ENCODE measurements at regions not wholly inside any gene's neighbourhood (a gene's known extent, or its start where the extent isn't known, plus 50 kb on each side); places are given as distances from the start of the nearest gene placed in this dataset.

DNA sequence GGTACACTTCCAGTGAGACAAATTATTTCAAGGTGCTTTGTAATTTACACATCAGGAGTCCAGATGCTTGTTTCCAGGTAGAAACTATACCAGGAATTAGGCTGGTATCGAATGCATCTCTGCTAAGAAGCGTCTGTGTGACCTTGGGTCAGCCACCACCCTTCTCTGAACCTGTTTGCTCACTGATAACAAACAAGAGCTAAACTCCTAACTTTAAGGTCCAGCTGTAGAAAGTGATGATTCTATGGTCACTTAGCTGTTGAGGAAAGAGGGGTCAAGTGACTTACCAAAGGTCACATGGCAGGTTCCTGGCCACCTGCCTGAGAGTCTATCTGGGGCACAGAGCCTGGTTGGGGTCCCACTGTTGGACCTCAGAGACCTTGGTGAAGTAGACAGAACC, 95.4 kb downstream of the HIF1AN start:
- H3K36me3 Mint-ChIP-seq: no peaks in the 10 kb centered on the region
- no peaks in the 10 kb centered on the region for H3K9me3 ChIP-seq (ENCODE audit: control insufficient read depth, insufficient read depth, low read length)
- no peak for DNase-seq
- H3K4me1 Mint-ChIP-seq: no peaks in the 10 kb centered on the region
- no peaks in the 10 kb centered on the region for H3K36me3 ChIP-seq (ENCODE audit: control insufficient read depth, insufficient read depth, low read length)
- 71% methylated on average over 2 of the region's 2 CpGs for WGBS (ENCODE audit: insufficient coverage)
- intact Hi-C loops (cut with micrococcal nuclease): no loop called here
- H3K4me3 ChIP-seq (ENCODE audit: low read length): no peak overlapping the region
- no peak overlapping the region for H3K27ac ChIP-seq (ENCODE audit: low read length)
- H3K4me1 ChIP-seq (ENCODE audit: control insufficient read depth, insufficient read depth, low read length): no peaks in the 10 kb centered on the region
- H3K27me3 Mint-ChIP-seq (ENCODE audit: low read depth in 2 of 2): peaks cover 25 to 26% of the 10 kb centered on the region in 2 donors
- ATAC-seq: no peak
- H3K9me3 Mint-ChIP-seq: no peaks in the 10 kb centered on the region
- H3K27ac Mint-ChIP-seq: no peak overlapping the region
- no peak overlapping the region for H3K4me3 Mint-ChIP-seq
- TF ChIP-seq CTCF (IDR thresholded peaks at IDR 0.05): no peak
- peaks cover 3% of the 10 kb centered on the region for H3K27me3 ChIP-seq (ENCODE audit: control insufficient read depth, insufficient read depth, low read length)

- TF ChIP-seq CTCF (IDR thresholded peaks at IDR 0.05): no peak
- Mint-ChIP-seq H3K27ac (no peak overlapping the region), H3K4me3 (no peak overlapping the region), H3K36me3 (no peaks in the 10 kb centered on the region), H3K4me1 (no peaks in the 10 kb centered on the region), H3K9me3 (no peaks in the 10 kb centered on the region), H3K27me3 (ENCODE audit: low read depth in 2 of 2) (peaks cover 20 to 23% of the 10 kb centered on the region in 2 donors)
- WGBS (ENCODE audit: insufficient coverage): 88% methylated on average over 1 of the region's 1 CpG
- H3K27me3 ChIP-seq (ENCODE audit: control insufficient read depth, insufficient read depth, low read length): peaks cover 3% of the 10 kb centered on the region
- no peak for DNase-seq
- H3K9me3 ChIP-seq (ENCODE audit: control insufficient read depth, insufficient read depth, low read length): no peaks in the 10 kb centered on the region
- intact Hi-C loops (cut with micrococcal nuclease): no loop called here
- H3K27ac ChIP-seq (ENCODE audit: low read length): no peak overlapping the region
- no peaks in the 10 kb centered on the region for H3K36me3 ChIP-seq (ENCODE audit: control insufficient read depth, insufficient read depth, low read length)
- no peak for ATAC-seq
- H3K4me3 ChIP-seq (ENCODE audit: low read length): no peak overlapping the region
- no peaks in the 10 kb centered on the region for H3K4me1 ChIP-seq (ENCODE audit: control insufficient read depth, insufficient read depth, low read length)
Measured at GRCh38 chr10:100632027-100632426, 96.3 kb downstream of the HIF1AN start.

DNA sequence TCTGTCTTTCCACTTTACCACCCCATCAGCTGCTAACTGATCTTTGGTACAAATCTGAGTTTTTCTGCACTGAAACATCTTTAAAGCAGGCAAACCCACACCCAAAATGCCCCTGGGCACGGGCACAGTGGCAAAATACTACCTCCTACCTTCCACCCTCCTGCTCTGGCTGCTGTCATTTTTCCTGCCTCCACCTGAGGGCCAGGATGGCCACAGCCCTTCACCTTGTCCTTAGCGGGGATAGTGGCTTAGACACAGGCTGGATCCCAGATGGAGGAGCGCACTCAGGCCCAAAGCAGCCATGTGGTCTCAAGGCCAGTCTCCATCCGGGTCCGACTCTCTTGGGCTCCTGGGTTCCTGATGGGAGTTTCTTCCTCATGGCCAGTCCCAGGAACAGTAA, 98.3 kb downstream of the HIF1AN start:
- Mint-ChIP-seq H3K27me3 (ENCODE audit: low read depth in 2 of 2) (peaks cover 15 to 24% of the 10 kb centered on the region in 2 donors), H3K4me3 (no peak overlapping the region), H3K9me3 (no peaks in the 10 kb centered on the region), H3K4me1 (no peaks in the 10 kb centered on the region), H3K27ac (no peak overlapping the region), H3K36me3 (no peaks in the 10 kb centered on the region)
- Histone ChIP-seq H3K36me3 (ENCODE audit: control insufficient read depth, insufficient read depth, low read length) (no peaks in the 10 kb centered on the region), H3K4me1 (ENCODE audit: control insufficient read depth, insufficient read depth, low read length) (no peaks in the 10 kb centered on the region), H3K27me3 (ENCODE audit: control insufficient read depth, insufficient read depth, low read length) (peaks cover 3% of the 10 kb centered on the region), H3K9me3 (ENCODE audit: control insufficient read depth, insufficient read depth, low read length) (no peaks in the 10 kb centered on the region), H3K4me3 (ENCODE audit: low read length) (no peak overlapping the region), H3K27ac (ENCODE audit: low read length) (no peak overlapping the region)
- no peak for TF ChIP-seq CTCF (IDR thresholded peaks at IDR 0.05)
- intact Hi-C loops (cut with micrococcal nuclease): no loop called here
- DNase-seq: no peak
- no peak for ATAC-seq
- 75% methylated on average over 5 of the region's 5 CpGs for WGBS (ENCODE audit: insufficient coverage)

DNA sequence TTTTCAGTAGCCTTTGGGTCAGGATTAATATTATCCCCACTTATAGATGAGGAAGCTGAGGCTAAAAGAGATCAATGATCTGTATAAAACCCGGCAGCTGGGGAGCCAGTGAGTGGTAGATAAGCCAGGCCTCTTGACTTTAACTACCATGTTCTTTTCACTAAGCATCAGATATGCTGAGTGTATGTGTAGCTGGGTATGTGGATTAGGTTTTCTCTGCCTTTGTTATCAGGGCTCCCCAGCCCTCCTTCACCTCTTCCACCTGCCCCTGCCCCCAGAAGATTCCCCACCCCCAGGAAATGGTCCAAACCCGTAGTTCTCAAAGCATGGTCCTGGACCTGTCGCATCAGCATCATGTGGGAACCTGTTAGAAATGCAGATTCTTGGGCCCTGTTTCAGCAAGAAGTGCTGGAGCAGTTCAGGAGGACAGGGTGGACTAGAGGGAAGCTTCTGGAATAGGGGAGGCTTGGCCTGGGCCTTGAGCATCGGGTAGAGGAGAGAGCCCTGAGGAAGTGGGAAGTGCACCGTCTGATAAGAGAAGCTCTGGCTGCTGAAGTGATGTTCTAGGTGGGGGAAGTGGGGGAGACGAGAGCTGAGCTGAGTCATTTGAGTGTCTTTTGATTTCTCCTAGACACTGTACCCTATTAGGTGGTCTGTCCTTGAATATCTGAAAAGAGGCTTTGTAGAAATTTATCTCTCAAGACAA, 101.3 kb downstream of the HIF1AN start:
- no peak overlapping the region for H3K4me3 ChIP-seq (ENCODE audit: low read length)
- no peaks in the 10 kb centered on the region for H3K4me1 Mint-ChIP-seq
- no peaks in the 10 kb centered on the region for H3K27me3 ChIP-seq (ENCODE audit: control insufficient read depth, insufficient read depth, low read length)
- no peak overlapping the region for H3K27ac Mint-ChIP-seq
- WGBS (ENCODE audit: insufficient coverage): 35% methylated on average over 4 of the region's 6 CpGs
- H3K9me3 ChIP-seq (ENCODE audit: control insufficient read depth, insufficient read depth, low read length): no peaks in the 10 kb centered on the region
- H3K27ac ChIP-seq (ENCODE audit: low read length): no peak overlapping the region
- H3K36me3 ChIP-seq (ENCODE audit: control insufficient read depth, insufficient read depth, low read length): no peaks in the 10 kb centered on the region
- H3K4me3 Mint-ChIP-seq: no peak overlapping the region
- ATAC-seq (no peak), DNase-seq (no peak)
- intact Hi-C loops (cut with micrococcal nuclease): no loop called here
- no peaks in the 10 kb centered on the region for H3K36me3 Mint-ChIP-seq
- peaks cover 32 to 42% of the 10 kb centered on the region in 2 donors for H3K27me3 Mint-ChIP-seq (ENCODE audit: low read depth in 2 of 2)
- no peaks in the 10 kb centered on the region for H3K9me3 Mint-ChIP-seq
- no peaks in the 10 kb centered on the region for H3K4me1 ChIP-seq (ENCODE audit: control insufficient read depth, insufficient read depth, low read length)
- TF ChIP-seq CTCF (IDR thresholded peaks at IDR 0.05): no peak
